Nephron progenitor cell (in vitro differentiated cells): ENCODE measurements at regions not wholly inside any gene's neighbourhood (a gene's known extent, or its start where the extent isn't known, plus 50 kb on each side); places are given as distances from the start of the nearest gene placed in this dataset.
A peak's percentile ranks its signal among the peaks of the same experiment; 100 is the strongest.

Experiments
- DNase-seq: peaks from one replicate; pipeline ENCODE4 v3.0.0; 2021
- H3K27ac Mint-ChIP-seq: 2 replicates; pipeline ENCODE4 v1.8.0; 2021; ENCODE audit warnings: mild to moderate bottlenecking, moderate library complexity, mixed read lengths
- H3K27me3 Mint-ChIP-seq: 2 replicates; pipeline ENCODE4 v1.8.0; 2021; ENCODE audit warnings: mild to moderate bottlenecking, low read depth, mixed read lengths; ENCODE audit not compliant: poor library complexity
- H3K36me3 Mint-ChIP-seq: 2 replicates; pipeline ENCODE4 v1.8.0; 2021; ENCODE audit warnings: low read depth, mixed read lengths
- H3K4me1 Mint-ChIP-seq: 2 replicates; pipeline ENCODE4 v1.8.0; 2021; ENCODE audit warnings: mixed read lengths
- H3K4me3 Mint-ChIP-seq: 2 replicates; pipeline ENCODE4 v1.8.0; 2021; ENCODE audit warnings: mild to moderate bottlenecking, moderate library complexity, mixed read lengths
- H3K9me3 Mint-ChIP-seq: 2 replicates; pipeline ENCODE4 v1.8.0; 2021; ENCODE audit warnings: mild to moderate bottlenecking, moderate library complexity, mixed read lengths
- CTCF ChIP-seq: fragments of 200-600 bp; sonication (generic); IDR thresholded peaks from 2 replicates; pipeline ENCODE4 v1.5.0; 2021; ENCODE audit warnings: antibody characterized with exemption

GRCh38 chr10:2942938-2943337 lies 124.4 kb upstream of the PFKP start:
- H3K27me3 Mint-ChIP-seq: peaks cover 13% of the 10 kb centered on the region
- H3K36me3 Mint-ChIP-seq: no peaks in the 10 kb centered on the region

GRCh38 chr10:2938869-2939268 lies 128.5 kb upstream of the PFKP start:
- Mint-ChIP-seq H3K27me3 (peaks cover 22% of the 10 kb centered on the region), H3K36me3 (no peaks in the 10 kb centered on the region), H3K27ac (peak overlapping the region; percentile 82), H3K4me3 (no peak overlapping the region), H3K9me3 (peaks cover 3% of the 10 kb centered on the region), H3K4me1 (peaks cover 5% of the 10 kb centered on the region)
- no peak for DNase-seq
- no peak for TF ChIP-seq CTCF

More at GRCh38 chr10:2942938-2943337, 124.4 kb upstream of the PFKP start:
- Mint-ChIP-seq H3K4me3 (no peak overlapping the region), H3K4me1 (no peaks in the 10 kb centered on the region), H3K9me3 (peaks cover 2% of the 10 kb centered on the region), H3K27ac (no peak overlapping the region)
- TF ChIP-seq CTCF: no peak
- DNase-seq: no peak

- TF ChIP-seq CTCF: no peak
These were observed 130.5 kb upstream of the PFKP start for GRCh38 chr10:2936816-2937215.

GRCh38 chr10:2935647-2936386 lies 131.5 kb upstream of the PFKP start:
- no peak for TF ChIP-seq CTCF
- no peak overlapping the region for H3K27ac Mint-ChIP-seq
- H3K4me1 Mint-ChIP-seq: peaks cover 5% of the 10 kb centered on the region
- no peak overlapping the region for H3K4me3 Mint-ChIP-seq
- H3K9me3 Mint-ChIP-seq: peaks cover 3% of the 10 kb centered on the region
- no peaks in the 10 kb centered on the region for H3K36me3 Mint-ChIP-seq
- no peak for DNase-seq
- peaks cover 31% of the 10 kb centered on the region for H3K27me3 Mint-ChIP-seq

More at GRCh38 chr10:2936816-2937215, 130.5 kb upstream of the PFKP start:
- H3K36me3 Mint-ChIP-seq: no peaks in the 10 kb centered on the region
- no peak overlapping the region for H3K4me3 Mint-ChIP-seq
- peaks cover 30% of the 10 kb centered on the region for H3K27me3 Mint-ChIP-seq
- no peak overlapping the region for H3K27ac Mint-ChIP-seq
- H3K9me3 Mint-ChIP-seq: peaks cover 3% of the 10 kb centered on the region
- peaks cover 5% of the 10 kb centered on the region for H3K4me1 Mint-ChIP-seq
- DNase-seq: no peak

GRCh38 chr10:2933924-2934323 lies 133.4 kb upstream of the PFKP start:
- TF ChIP-seq CTCF: no peak
- H3K36me3 Mint-ChIP-seq: no peaks in the 10 kb centered on the region
- H3K4me1 Mint-ChIP-seq: peaks cover 16% of the 10 kb centered on the region
- peaks cover 3% of the 10 kb centered on the region for H3K9me3 Mint-ChIP-seq
- H3K4me3 Mint-ChIP-seq: no peak overlapping the region
- DNase-seq: no peak
- H3K27me3 Mint-ChIP-seq: peaks cover 44% of the 10 kb centered on the region
- no peak overlapping the region for H3K27ac Mint-ChIP-seq

- Mint-ChIP-seq H3K9me3 (peaks cover 3% of the 10 kb centered on the region), H3K4me3 (no peak overlapping the region), H3K27ac (no peak overlapping the region), H3K36me3 (no peaks in the 10 kb centered on the region), H3K4me1 (peaks cover 20% of the 10 kb centered on the region), H3K27me3 (peaks cover 43% of the 10 kb centered on the region)
- no peak for TF ChIP-seq CTCF
- no peak for DNase-seq
These were observed 133.8 kb upstream of the PFKP start for GRCh38 chr10:2933519-2933918.
